Activated naive CD8-positive, alpha-beta T cell treated with anti-CD3 and anti-CD28 coated beads for 36 hours (primary cell): ENCODE measurements at regions not wholly inside any gene's neighbourhood (a gene's known extent, or its start where the extent isn't known, plus 50 kb on each side); places are given as distances from the start of the nearest gene placed in this dataset.
"Not testable (repeated sequence)": the region's sequence is repeated elsewhere in the genome, so short reads cannot be mapped to it uniquely, and the experiment has no call there.

Source experiments
- DNase-seq: peaks from one replicate; pipeline ENCODE4 v3.0.0; 2021
- H3K27ac Mint-ChIP-seq: one replicate; pipeline ENCODE4 v1.8.0; 2022; ENCODE audit warnings: mild to moderate bottlenecking, moderate library complexity, mixed read lengths
- H3K27me3 Mint-ChIP-seq: one replicate; pipeline ENCODE4 v1.8.0; 2022; ENCODE audit warnings: mild to moderate bottlenecking, mixed read lengths
- H3K36me3 Mint-ChIP-seq: one replicate; pipeline ENCODE4 v1.8.0; 2021; ENCODE audit warnings: mild to moderate bottlenecking, mixed read lengths
- H3K4me1 Mint-ChIP-seq: one replicate; pipeline ENCODE4 v1.8.0; 2021; ENCODE audit warnings: mixed read lengths
- H3K4me3 Mint-ChIP-seq: one replicate; pipeline ENCODE4 v1.8.0; 2022; ENCODE audit warnings: mild to moderate bottlenecking, moderate library complexity, mixed read lengths
- H3K9me3 Mint-ChIP-seq: one replicate; pipeline ENCODE4 v1.8.0; 2022; ENCODE audit warnings: mixed read lengths

GRCh38 chr6:154611847-154612246, 101.4 kb upstream of the CNKSR3 start:
- no peaks in the 10 kb centered on the region for H3K36me3 Mint-ChIP-seq

GRCh38 chr6:154613137-154613676, 102.7 kb upstream of the CNKSR3 start:
- H3K4me3 Mint-ChIP-seq, result no peak overlapping the region
- no peaks in the 10 kb centered on the region for H3K9me3 Mint-ChIP-seq
- peaks cover 16% of the 10 kb centered on the region for H3K4me1 Mint-ChIP-seq
- H3K36me3 Mint-ChIP-seq, result no peaks in the 10 kb centered on the region
- H3K27me3 Mint-ChIP-seq, result no peaks in the 10 kb centered on the region
- DNase-seq, result no peak
- no peak overlapping the region for H3K27ac Mint-ChIP-seq

More at GRCh38 chr6:154611847-154612246, 101.4 kb upstream of the CNKSR3 start:
- Mint-ChIP-seq H3K27ac (no peak overlapping the region), H3K27me3 (no peaks in the 10 kb centered on the region), H3K4me1 (peaks cover 26% of the 10 kb centered on the region), H3K9me3 (no peaks in the 10 kb centered on the region), H3K4me3 (no peak overlapping the region)
- DNase-seq, result no peak

DNA sequence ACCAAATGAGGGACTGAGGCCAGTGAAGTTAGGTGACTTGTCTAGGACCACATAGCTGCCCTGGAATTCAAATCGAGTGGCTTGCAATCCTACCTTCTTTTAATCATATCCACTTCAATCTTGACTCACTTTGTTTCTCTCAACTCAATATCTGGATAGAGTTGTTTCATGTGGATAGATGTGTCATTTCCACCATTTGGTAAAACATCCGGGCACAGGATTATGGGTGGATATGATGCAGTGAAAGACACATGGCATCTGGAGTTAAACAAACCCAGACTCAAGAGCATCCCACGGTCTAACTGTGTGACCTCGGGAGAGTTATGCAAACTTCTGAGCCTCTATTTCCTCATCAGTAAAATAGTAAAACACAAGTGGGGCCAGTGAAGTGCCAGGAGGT, 103.6 kb upstream of the CNKSR3 start:
- Mint-ChIP-seq H3K4me1 (peaks cover 11% of the 10 kb centered on the region), H3K27me3 (peaks cover 2% of the 10 kb centered on the region), H3K27ac (no peak overlapping the region), H3K4me3 (no peak overlapping the region), H3K36me3 (no peaks in the 10 kb centered on the region), H3K9me3 (no peaks in the 10 kb centered on the region)
- no peak for DNase-seq

DNA sequence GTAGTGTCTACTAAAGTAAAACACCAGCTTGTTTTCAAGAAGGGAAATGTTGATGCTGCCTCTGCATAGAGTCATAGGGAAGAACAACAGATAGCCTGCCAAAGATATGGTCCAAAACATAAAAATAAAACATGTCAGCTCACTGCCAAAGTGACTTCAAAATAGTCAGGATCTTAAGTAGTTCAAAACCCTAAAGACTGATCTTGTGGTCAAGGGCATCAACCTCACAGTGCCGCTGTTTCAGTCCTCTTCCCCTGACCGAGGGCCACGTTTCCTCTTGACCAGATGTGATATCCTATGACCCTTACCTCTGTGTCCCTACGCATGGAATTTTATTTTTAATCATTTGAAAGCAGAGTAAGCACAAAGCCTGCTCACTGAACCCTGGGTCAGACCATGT, 104.2 kb upstream of the CNKSR3 start:
- DNase-seq, result no peak
- H3K9me3 Mint-ChIP-seq, result no peaks in the 10 kb centered on the region
- no peak overlapping the region for H3K27ac Mint-ChIP-seq
- H3K4me3 Mint-ChIP-seq, result no peak overlapping the region
- peaks cover 6% of the 10 kb centered on the region for H3K27me3 Mint-ChIP-seq
- no peaks in the 10 kb centered on the region for H3K36me3 Mint-ChIP-seq
- H3K4me1 Mint-ChIP-seq, result peaks cover 13% of the 10 kb centered on the region

- H3K27me3 Mint-ChIP-seq, result peaks cover 6% of the 10 kb centered on the region
- peaks cover 11% of the 10 kb centered on the region for H3K4me1 Mint-ChIP-seq
- no peaks in the 10 kb centered on the region for H3K36me3 Mint-ChIP-seq
- no peak for DNase-seq
- no peaks in the 10 kb centered on the region for H3K9me3 Mint-ChIP-seq
- H3K4me3 Mint-ChIP-seq, result no peak overlapping the region
- H3K27ac Mint-ChIP-seq, result no peak overlapping the region
Measured at GRCh38 chr6:154615483-154616025, 105.1 kb upstream of the CNKSR3 start.

DNA sequence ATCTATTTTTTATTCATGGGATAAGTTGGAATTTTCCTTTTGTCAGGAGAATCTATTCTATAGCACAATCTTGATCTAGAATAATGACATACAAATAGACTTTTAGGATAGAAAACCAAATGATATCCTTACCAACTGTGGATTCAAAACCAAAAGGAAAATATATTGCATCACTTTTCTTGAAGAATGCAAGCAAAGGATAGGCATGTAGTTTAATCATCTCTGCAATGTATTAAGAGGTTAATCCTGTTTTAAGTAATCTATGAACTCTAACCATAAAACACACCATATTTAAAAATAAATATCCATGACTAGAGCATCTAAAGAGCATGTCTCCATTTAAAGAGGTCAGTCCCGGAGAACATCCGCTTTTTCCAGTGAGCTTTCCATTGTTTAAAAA, 106.7 kb upstream of the CNKSR3 start:
- no peak for DNase-seq
- Mint-ChIP-seq H3K36me3 (no peaks in the 10 kb centered on the region), H3K9me3 (no peaks in the 10 kb centered on the region), H3K4me3 (no peak overlapping the region), H3K4me1 (peaks cover 4% of the 10 kb centered on the region), H3K27me3 (peaks cover 9% of the 10 kb centered on the region), H3K27ac (no peak overlapping the region)

GRCh38 chr6:154619146-154619545, 108.7 kb upstream of the CNKSR3 start:
- Mint-ChIP-seq H3K27ac (no peak overlapping the region), H3K36me3 (no peaks in the 10 kb centered on the region), H3K4me3 (no peak overlapping the region), H3K9me3 (no peaks in the 10 kb centered on the region), H3K27me3 (peaks cover 9% of the 10 kb centered on the region), H3K4me1 (peaks cover 2% of the 10 kb centered on the region)
- no peak for DNase-seq

- H3K9me3 Mint-ChIP-seq, result peaks cover 1% of the 10 kb centered on the region
- H3K27ac Mint-ChIP-seq, result no peak overlapping the region
- H3K4me1 Mint-ChIP-seq, result peaks cover 2% of the 10 kb centered on the region
- H3K36me3 Mint-ChIP-seq, result no peaks in the 10 kb centered on the region
- H3K4me3 Mint-ChIP-seq, result no peak overlapping the region
- H3K27me3 Mint-ChIP-seq, result peaks cover 12% of the 10 kb centered on the region
- no peak for DNase-seq
Measured at GRCh38 chr6:154621686-154622085, 111.2 kb upstream of the CNKSR3 start.

GRCh38 chr6:154622618-154623336, 110.4 kb upstream of the SCAF8 start:
- H3K27me3 Mint-ChIP-seq, result peaks cover 12% of the 10 kb centered on the region

DNA sequence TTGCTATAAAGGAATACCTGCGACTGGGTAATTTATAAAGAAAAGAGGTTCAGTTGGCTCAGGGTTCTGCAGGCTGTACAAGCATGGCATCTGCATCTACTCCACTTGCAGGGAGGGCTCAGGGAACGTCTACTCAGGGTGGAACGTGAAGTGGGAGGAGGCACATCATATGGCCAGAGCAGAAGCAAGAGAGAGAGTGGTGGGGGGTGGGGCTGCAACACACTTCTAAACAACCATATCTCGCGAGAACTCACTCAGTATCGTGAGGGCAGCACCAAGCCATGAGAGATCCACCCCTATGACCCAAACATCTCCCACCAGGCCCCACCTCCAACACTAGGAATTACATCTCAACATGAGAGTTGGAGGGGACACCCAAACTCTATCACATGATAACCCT, 109.8 kb upstream of the SCAF8 start:
- Mint-ChIP-seq H3K4me1 (peaks cover 2% of the 10 kb centered on the region), H3K4me3 (no peak overlapping the region), H3K27me3 (peaks cover 11% of the 10 kb centered on the region), H3K27ac (no peak overlapping the region), H3K9me3 (peaks cover 1% of the 10 kb centered on the region), H3K36me3 (no peaks in the 10 kb centered on the region)
- DNase-seq, result no peak

More at GRCh38 chr6:154622618-154623336, 110.4 kb upstream of the SCAF8 start:
- Mint-ChIP-seq H3K27ac (no peak overlapping the region), H3K4me1 (peaks cover 2% of the 10 kb centered on the region), H3K4me3 (no peak overlapping the region), H3K36me3 (no peaks in the 10 kb centered on the region), H3K9me3 (peaks cover 1% of the 10 kb centered on the region)
- no peak for DNase-seq

DNA sequence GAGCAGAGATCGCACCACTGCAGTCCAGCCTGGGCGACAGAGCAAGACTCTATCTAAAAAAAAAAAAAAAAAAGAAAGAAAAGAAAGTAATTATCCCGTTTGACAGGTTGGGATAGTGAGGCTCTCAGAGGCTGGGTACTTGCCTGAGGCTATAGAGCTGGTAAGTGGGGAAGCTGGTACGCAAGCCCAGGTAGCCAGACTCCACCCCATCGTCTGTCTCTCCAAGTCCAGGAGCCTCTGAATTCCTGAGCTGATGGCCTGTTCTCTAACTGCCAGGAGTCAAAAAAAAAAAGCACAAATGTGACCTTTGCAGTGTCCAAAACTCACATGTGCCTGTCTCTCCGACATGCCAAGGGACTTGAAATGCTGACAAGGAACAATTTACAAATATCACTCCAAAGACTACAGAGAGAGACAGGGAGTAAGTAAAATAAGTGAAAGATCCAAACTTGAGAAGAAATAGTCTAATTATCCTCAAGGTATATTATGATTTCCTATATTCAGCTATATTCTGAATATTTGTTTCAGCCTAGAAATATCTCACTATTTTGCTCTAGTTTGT, 109.1 kb upstream of the SCAF8 start:
- Mint-ChIP-seq H3K4me1 (peaks cover 2% of the 10 kb centered on the region), H3K27ac (no peak overlapping the region), H3K27me3 (peaks cover 9% of the 10 kb centered on the region), H3K36me3 (no peaks in the 10 kb centered on the region), H3K4me3 (no peak overlapping the region), H3K9me3 (peaks cover 1% of the 10 kb centered on the region)
- DNase-seq, result no peak

DNA sequence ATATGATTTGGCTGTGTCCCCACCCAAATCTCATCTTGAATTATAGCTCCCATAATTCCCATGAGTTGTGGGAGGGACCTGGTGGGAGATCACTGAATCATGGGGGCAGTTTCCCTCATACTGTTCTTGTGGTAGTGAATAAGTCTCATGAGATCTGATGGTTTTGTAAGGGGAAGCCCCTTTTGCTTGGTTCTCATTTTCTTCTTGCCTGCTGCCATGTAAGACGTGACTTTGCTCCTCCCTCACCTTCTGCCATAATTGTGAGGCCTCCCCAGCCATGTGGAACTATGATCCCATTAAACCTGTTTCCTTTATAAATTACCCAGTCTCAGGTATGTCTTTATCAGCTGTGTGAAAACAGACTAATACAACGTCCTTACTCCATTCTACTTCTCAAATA, 108.5 kb upstream of the SCAF8 start:
- not testable (repeated sequence) for H3K27ac Mint-ChIP-seq, H3K9me3 Mint-ChIP-seq, DNase-seq, H3K4me3 Mint-ChIP-seq, H3K36me3 Mint-ChIP-seq, H3K4me1 Mint-ChIP-seq, H3K27me3 Mint-ChIP-seq

DNA sequence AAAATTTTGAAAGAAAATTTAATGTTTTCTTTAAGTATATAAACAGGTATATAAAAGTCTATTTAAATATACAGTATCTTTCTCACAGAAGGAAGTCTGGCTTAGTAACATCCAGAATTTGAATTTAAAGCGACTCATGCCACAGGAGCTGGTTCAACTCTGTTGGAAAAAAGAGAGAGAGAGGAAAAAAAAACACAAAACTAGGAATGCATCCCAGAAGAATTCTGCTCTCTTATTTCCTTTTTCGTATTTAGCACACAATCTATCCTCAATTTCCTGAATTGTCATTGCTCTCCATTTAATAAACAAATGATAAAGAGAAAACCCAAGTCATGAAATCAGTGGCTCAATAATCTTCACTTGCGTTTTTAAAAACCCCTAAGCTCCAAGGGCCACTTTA, 107.5 kb upstream of the SCAF8 start:
- no peaks in the 10 kb centered on the region for H3K36me3 Mint-ChIP-seq
- no peaks in the 10 kb centered on the region for H3K4me1 Mint-ChIP-seq

GRCh38 chr6:154629127-154629526, 104.1 kb upstream of the SCAF8 start:
- Mint-ChIP-seq H3K27me3 (peaks cover 12% of the 10 kb centered on the region), H3K4me3 (no peak overlapping the region), H3K27ac (no peak overlapping the region), H3K9me3 (peaks cover 9% of the 10 kb centered on the region), H3K4me1 (no peaks in the 10 kb centered on the region), H3K36me3 (no peaks in the 10 kb centered on the region)
- DNase-seq, result no peak

More for the DNA sequence above, 107.5 kb upstream of the SCAF8 start:
- H3K9me3 Mint-ChIP-seq, result peaks cover 1% of the 10 kb centered on the region
- no peak overlapping the region for H3K4me3 Mint-ChIP-seq
- H3K27me3 Mint-ChIP-seq, result peaks cover 9% of the 10 kb centered on the region
- DNase-seq, result no peak
- no peak overlapping the region for H3K27ac Mint-ChIP-seq

- peaks cover 10% of the 10 kb centered on the region for H3K27me3 Mint-ChIP-seq
- DNase-seq, result no peak
- H3K4me3 Mint-ChIP-seq, result no peak overlapping the region
- no peak overlapping the region for H3K27ac Mint-ChIP-seq
- peaks cover 8% of the 10 kb centered on the region for H3K9me3 Mint-ChIP-seq
- H3K4me1 Mint-ChIP-seq, result no peaks in the 10 kb centered on the region
- H3K36me3 Mint-ChIP-seq, result no peaks in the 10 kb centered on the region
Measured at GRCh38 chr6:154632119-154632518, 101.1 kb upstream of the SCAF8 start.

DNA sequence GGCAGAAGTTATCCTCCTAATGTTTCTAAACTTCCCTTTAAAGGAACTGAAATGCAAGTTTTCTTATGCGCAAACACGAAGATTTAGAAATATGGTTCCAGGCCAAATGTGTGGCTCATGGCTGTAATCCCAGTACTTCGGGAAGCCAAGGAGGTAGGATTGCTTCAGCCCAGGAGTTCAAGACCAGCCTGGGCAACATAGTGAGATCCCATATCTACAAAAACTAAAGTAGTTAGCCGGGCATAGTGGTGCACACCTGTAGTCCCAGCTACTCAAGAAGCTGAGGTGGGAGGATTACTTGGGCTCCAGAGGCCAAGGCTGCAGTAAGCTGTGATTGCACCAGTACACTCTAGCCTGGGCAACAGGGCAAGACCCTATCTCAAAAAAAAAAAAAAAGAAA, 95.8 kb upstream of the SCAF8 start:
- H3K9me3 Mint-ChIP-seq, result peaks cover 12% of the 10 kb centered on the region
- H3K36me3 Mint-ChIP-seq, result no peaks in the 10 kb centered on the region
- H3K4me1 Mint-ChIP-seq, result no peaks in the 10 kb centered on the region
- DNase-seq, result no peak
- no peak overlapping the region for H3K4me3 Mint-ChIP-seq
- H3K27ac Mint-ChIP-seq, result no peak overlapping the region
- H3K27me3 Mint-ChIP-seq, result no peaks in the 10 kb centered on the region
